HEK293 (cell line): ENCODE measurements at regions not wholly inside any gene's neighbourhood (a gene's known extent, or its start where the extent isn't known, plus 50 kb on each side); places are given as distances from the start of the nearest gene placed in this dataset.

Source experiments
- CTCF ChIA-PET: fragments of 350-600 bp; formaldehyde crosslinking; extraction: SDS; loops from one replicate; lab custom pipeline; 2021; ENCODE audit warnings: antibody characterized with exemption; lab: Yijun Ruan, JAX
- POLR2A ChIA-PET: fragments of 300-600 bp; formaldehyde crosslinking; extraction: SDS; loops from one replicate; lab custom pipeline; 2020; ENCODE audit warnings: antibody characterized with exemption, inconsistent platforms; lab: Yijun Ruan, JAX
- H3K27ac ChIP-seq: fragments of 200-500 bp; sonication (Bioruptor generic); 2 replicates; pipeline ENCODE4 v1.5.1; 2014; ENCODE audit warnings: low read depth, low read length, control low read depth, inconsistent platforms; ENCODE audit errors: extremely low read depth
- H3K36me3 ChIP-seq, 2 experiments: fragments of 200-500 bp in 1 of 2; sonication (Bioruptor generic) in 1 of 2; 1 replicate in 1 of 2; 2 replicates in 1 of 2; pipeline ENCODE4 v1.5.1; 2014 to 2017; ENCODE audit warnings: inconsistent platforms in 2 of 2, low read length in 2 of 2; ENCODE audit not compliant: control insufficient read depth in 2 of 2, insufficient read depth in 1 of 2
- H3K4me1 ChIP-seq: fragments of 200-500 bp; sonication (Bioruptor generic); 2 replicates; pipeline ENCODE4 v1.5.1; 2014; ENCODE audit warnings: mild to moderate bottlenecking, low read length, inconsistent platforms; ENCODE audit not compliant: control insufficient read depth, insufficient read depth
- H3K4me3 ChIP-seq: 2 replicates; pipeline ENCODE4 v1.5.1; 2011; ENCODE audit warnings: low read depth, mild to moderate bottlenecking, control low read depth, low read length, moderate library complexity
- H3K9me3 ChIP-seq: fragments of 200-500 bp; sonication (Bioruptor generic); 2 replicates; pipeline ENCODE4 v1.5.1; 2014; ENCODE audit warnings: low read depth, low read length, inconsistent platforms; ENCODE audit not compliant: control insufficient read depth, insufficient read depth
- BCL11B ChIP-seq: fragments of 450-650 bp; formaldehyde crosslinking; IDR thresholded peaks from 2 replicates; pipeline ENCODE4 v1.5.1; 2016; ENCODE audit warnings: low read depth, missing biosample characterization, missing genetic modification characterization
- GLI4 ChIP-seq: fragments of 450-650 bp; formaldehyde crosslinking; IDR thresholded peaks from 2 replicates; pipeline ENCODE4 v1.5.1; 2016; ENCODE audit warnings: missing biosample characterization, missing genetic modification characterization
- GLIS1 ChIP-seq: fragments of 450-650 bp; formaldehyde crosslinking; IDR thresholded peaks from 2 replicates; pipeline ENCODE4 v1.5.1; 2016; ENCODE audit warnings: missing biosample characterization, missing genetic modification characterization
- MEIS1 ChIP-seq: sonication (generic); formaldehyde crosslinking; IDR thresholded peaks from 2 replicates; pipeline ENCODE4 v1.8.1; 2022; ENCODE audit warnings: missing genetic modification reagents, mild to moderate bottlenecking, borderline replicate concordance
- SP2 ChIP-seq: fragments of 450-650 bp; formaldehyde crosslinking; IDR thresholded peaks from 2 replicates; pipeline ENCODE4 v1.5.1; 2016; ENCODE audit warnings: missing biosample characterization, missing genetic modification characterization
- WT1 ChIP-seq: fragments of 450-650 bp; formaldehyde crosslinking; IDR thresholded peaks from 2 replicates; pipeline ENCODE4 v1.5.1; 2016; ENCODE audit warnings: missing biosample characterization, missing genetic modification characterization
- ZBTB20 ChIP-seq: fragments of 450-650 bp; formaldehyde crosslinking; IDR thresholded peaks from 2 replicates; pipeline ENCODE4 v1.5.1; 2016; ENCODE audit warnings: missing biosample characterization, missing genetic modification characterization
- ZBTB7A ChIP-seq: fragments of 450-650 bp; formaldehyde crosslinking; IDR thresholded peaks from 2 replicates; pipeline ENCODE4 v1.5.1; 2016; ENCODE audit warnings: low read depth, missing biosample characterization, missing genetic modification characterization
- ZEB2 ChIP-seq: fragments of 450-650 bp; formaldehyde crosslinking; IDR thresholded peaks from 2 replicates; pipeline ENCODE4 v1.5.1; 2016; ENCODE audit warnings: missing biosample characterization, missing genetic modification characterization
- ZNF10 ChIP-seq: fragments of 450-650 bp; formaldehyde crosslinking; IDR thresholded peaks from 2 replicates; pipeline ENCODE4 v1.5.1; 2017; ENCODE audit warnings: missing biosample characterization, missing genetic modification characterization
- ZNF114 ChIP-seq: fragments of 450-650 bp; formaldehyde crosslinking; IDR thresholded peaks from 2 replicates; pipeline ENCODE4 v1.5.0; 2017; ENCODE audit warnings: missing biosample characterization, missing genetic modification characterization
- ZNF132 ChIP-seq: fragments of 450-650 bp; formaldehyde crosslinking; IDR thresholded peaks from 2 replicates; pipeline ENCODE4 v1.5.1; 2017; ENCODE audit warnings: missing biosample characterization, missing genetic modification characterization, borderline replicate concordance
- ZNF138 ChIP-seq: fragments of 450-650 bp; formaldehyde crosslinking; IDR thresholded peaks from 2 replicates; pipeline ENCODE4 v1.5.1; 2016; ENCODE audit warnings: missing biosample characterization, missing genetic modification characterization, borderline replicate concordance
- ZNF324 ChIP-seq: fragments of 450-650 bp; formaldehyde crosslinking; IDR thresholded peaks from 2 replicates; pipeline ENCODE4 v1.5.1; 2016; ENCODE audit warnings: missing biosample characterization, missing genetic modification characterization
- ZNF48 ChIP-seq: fragments of 450-650 bp; formaldehyde crosslinking; IDR thresholded peaks from 2 replicates; pipeline ENCODE4 v1.5.1; 2016; ENCODE audit warnings: missing biosample characterization, missing genetic modification characterization
- ZNF560 ChIP-seq: fragments of 450-650 bp; formaldehyde crosslinking; IDR thresholded peaks from 2 replicates; pipeline ENCODE4 v1.5.1; 2017; ENCODE audit warnings: missing biosample characterization, missing genetic modification characterization, borderline replicate concordance
- ZNF561 ChIP-seq: fragments of 450-650 bp; IDR thresholded peaks from 2 replicates; pipeline ENCODE4 v1.5.1; 2018; ENCODE audit warnings: missing biosample characterization, missing genetic modification characterization, borderline replicate concordance
- ZNF654 ChIP-seq: fragments of 450-650 bp; formaldehyde crosslinking; IDR thresholded peaks from 2 replicates; pipeline ENCODE4 v1.5.1; 2016; ENCODE audit warnings: low read depth, missing biosample characterization, missing genetic modification characterization
- ZNF660 ChIP-seq: fragments of 450-650 bp; IDR thresholded peaks from 2 replicates; pipeline ENCODE4 v1.5.1; 2018; ENCODE audit warnings: missing biosample characterization, mild to moderate bottlenecking, missing genetic modification characterization
- ZNF677 ChIP-seq: fragments of 450-650 bp; IDR thresholded peaks from 2 replicates; pipeline ENCODE4 v1.5.0; 2018; ENCODE audit warnings: missing biosample characterization, mild to moderate bottlenecking, missing genetic modification characterization, moderate library complexity
- ZNF843 ChIP-seq: fragments of 450-650 bp; formaldehyde crosslinking; IDR thresholded peaks from 2 replicates; pipeline ENCODE4 v1.5.1; 2016; ENCODE audit warnings: missing biosample characterization, missing genetic modification characterization
- TF ChIP-seq, protein P1 (sequence below): fragments of 450-650 bp; formaldehyde crosslinking; IDR thresholded peaks from 2 replicates; pipeline ENCODE4 v1.5.1; 2016; ENCODE audit warnings: missing biosample characterization, missing genetic modification characterization, low read depth

GRCh38 chr5:174187001-174187400, 141.5 kb downstream of the NSG2 start:
- Histone ChIP-seq H3K4me1 (no peaks in the 10 kb centered on the region), H3K27ac (no peak overlapping the region), H3K4me3 (no peak overlapping the region), H3K9me3 (no peaks in the 10 kb centered on the region), H3K36me3 (no peaks in the 10 kb centered on the region)
- ChIA-PET POLR2A (no interaction called here), CTCF (no interaction called here)
- TF ChIP-seq ZNF677 (tag by site-specific recombination) (no peak), ZNF48 (tag by site-specific recombination) (no peak), ZNF561 (tag by site-specific recombination) (no peak), GLI4 (no peak), SP2 (no peak), ZNF10 (tag by site-specific recombination) (no peak), ZNF114 (tag by site-specific recombination) (no peak), WT1 (tag by site-specific recombination) (no peak)
- TF ChIP-seq, all 188 proteins: peak for 0

DNA sequence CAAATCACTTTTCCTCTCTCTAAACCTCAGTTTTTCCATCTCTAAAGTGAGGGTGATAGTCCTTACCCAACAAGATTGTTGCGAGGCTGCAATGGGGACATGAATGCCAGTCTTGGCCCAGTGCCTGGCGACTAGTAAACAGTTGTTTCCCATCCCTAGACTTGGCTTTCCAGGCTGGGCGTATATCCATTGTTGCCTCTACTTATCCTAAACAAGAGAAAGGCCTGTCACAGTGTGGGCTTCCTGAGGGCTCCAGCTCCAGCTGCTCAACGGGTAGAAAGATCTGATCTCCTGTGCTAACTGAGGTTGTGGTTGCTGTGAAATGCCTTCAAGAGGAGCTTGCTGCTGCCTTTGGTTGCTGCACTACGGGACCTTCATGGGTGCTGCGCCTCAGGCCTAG, 142.0 kb downstream of the NSG2 start:
- POLR2A ChIA-PET: no interaction called here
- Histone ChIP-seq H3K36me3 (no peaks in the 10 kb centered on the region), H3K4me1 (no peaks in the 10 kb centered on the region), H3K27ac (no peak overlapping the region), H3K4me3 (no peak overlapping the region), H3K9me3 (no peaks in the 10 kb centered on the region)
- no peak for TF ChIP-seq ZNF843 (tag by site-specific recombination)
- TF ChIP-seq ZNF324 (tag by site-specific recombination): no peak
- TF ChIP-seq ZNF132 (tag by site-specific recombination): no peak
- no peak for TF ChIP-seq ZEB2
- CTCF ChIA-PET: no interaction called here

- Histone ChIP-seq H3K4me3 (no peak overlapping the region), H3K27ac (no peak overlapping the region), H3K9me3 (no peaks in the 10 kb centered on the region), H3K4me1 (no peaks in the 10 kb centered on the region), H3K36me3 (no peaks in the 10 kb centered on the region)
- ChIA-PET CTCF (no interaction called here), POLR2A (no interaction called here)
- TF ChIP-seq MEIS1 (no peak), GLIS1 (tag by site-specific recombination) (no peak), ZNF138 (tag by site-specific recombination) (no peak), ZNF660 (tag by site-specific recombination) (no peak), BCL11B (tag by site-specific recombination) (no peak), SP2 (no peak), ZBTB20 (tag by site-specific recombination) (no peak), ZNF560 (no peak), ZNF654 (tag by site-specific recombination) (no peak), ZNF10 (tag by site-specific recombination) (no peak), ZBTB7A (tag by site-specific recombination) (no peak)
- TF ChIP-seq, protein P1, sequence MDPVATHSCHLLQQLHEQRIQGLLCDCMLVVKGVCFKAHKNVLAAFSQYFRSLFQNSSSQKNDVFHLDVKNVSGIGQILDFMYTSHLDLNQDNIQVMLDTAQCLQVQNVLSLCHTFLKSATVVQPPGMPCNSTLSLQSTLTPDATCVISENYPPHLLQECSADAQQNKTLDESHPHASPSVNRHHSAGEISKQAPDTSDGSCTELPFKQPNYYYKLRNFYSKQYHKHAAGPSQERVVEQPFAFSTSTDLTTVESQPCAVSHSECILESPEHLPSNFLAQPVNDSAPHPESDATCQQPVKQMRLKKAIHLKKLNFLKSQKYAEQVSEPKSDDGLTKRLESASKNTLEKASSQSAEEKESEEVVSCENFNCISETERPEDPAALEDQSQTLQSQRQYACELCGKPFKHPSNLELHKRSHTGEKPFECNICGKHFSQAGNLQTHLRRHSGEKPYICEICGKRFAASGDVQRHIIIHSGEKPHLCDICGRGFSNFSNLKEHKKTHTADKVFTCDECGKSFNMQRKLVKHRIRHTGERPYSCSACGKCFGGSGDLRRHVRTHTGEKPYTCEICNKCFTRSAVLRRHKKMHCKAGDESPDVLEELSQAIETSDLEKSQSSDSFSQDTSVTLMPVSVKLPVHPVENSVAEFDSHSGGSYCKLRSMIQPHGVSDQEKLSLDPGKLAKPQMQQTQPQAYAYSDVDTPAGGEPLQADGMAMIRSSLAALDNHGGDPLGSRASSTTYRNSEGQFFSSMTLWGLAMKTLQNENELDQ (tag by site-specific recombination): no peak
Measured at GRCh38 chr5:174188295-174188694, 142.8 kb downstream of the NSG2 start.
